Fibroblast of the aortic adventitia (primary cell): ENCODE measurements at regions not wholly inside any gene's neighbourhood (a gene's known extent, or its start where the extent isn't known, plus 50 kb on each side); places are given as distances from the start of the nearest gene placed in this dataset.

Source experiments
- DNase-seq: peaks from one replicate; pipeline ENCODE4 v3.0.0-alpha.2; 2010; ENCODE audit warnings: low read depth
- H3K4me3 ChIP-seq: 2 replicates; pipeline ENCODE4 v1.5.1; 2011; ENCODE audit warnings: low read depth, mild to moderate bottlenecking, control low read depth, low read length, moderate library complexity
- TF ChIP-seq, protein P1 (sequence below): IDR thresholded peaks from 2 replicates; pipeline ENCODE4 v1.5.1; 2011; ENCODE audit warnings: mild to moderate bottlenecking, low read length, control low read depth, inconsistent platforms; ENCODE audit not compliant: insufficient read depth

DNA sequence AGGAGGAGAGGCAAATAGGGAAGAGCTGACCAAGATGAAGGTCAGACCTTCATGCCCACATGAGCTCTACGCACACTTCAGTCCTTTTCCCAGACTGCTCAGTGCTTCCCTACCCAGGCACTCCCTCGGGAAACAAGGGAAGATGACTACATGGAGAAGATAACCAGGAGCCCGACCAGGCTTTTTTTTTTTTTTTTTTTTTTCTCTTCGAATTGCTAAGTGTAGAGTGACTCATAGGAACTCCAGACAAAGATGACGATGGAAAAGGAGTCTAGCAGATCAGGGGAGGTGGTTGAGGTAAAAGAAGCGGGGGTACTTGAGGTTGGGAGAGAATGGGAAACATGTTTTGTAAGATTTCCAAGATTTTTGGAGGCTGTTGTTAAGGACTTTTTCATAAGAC is 526.1 kb downstream of the BNC2 start:
- H3K4me3 ChIP-seq: no peak overlapping the region
- peak; percentile 96 for DNase-seq
- TF ChIP-seq, protein P1, sequence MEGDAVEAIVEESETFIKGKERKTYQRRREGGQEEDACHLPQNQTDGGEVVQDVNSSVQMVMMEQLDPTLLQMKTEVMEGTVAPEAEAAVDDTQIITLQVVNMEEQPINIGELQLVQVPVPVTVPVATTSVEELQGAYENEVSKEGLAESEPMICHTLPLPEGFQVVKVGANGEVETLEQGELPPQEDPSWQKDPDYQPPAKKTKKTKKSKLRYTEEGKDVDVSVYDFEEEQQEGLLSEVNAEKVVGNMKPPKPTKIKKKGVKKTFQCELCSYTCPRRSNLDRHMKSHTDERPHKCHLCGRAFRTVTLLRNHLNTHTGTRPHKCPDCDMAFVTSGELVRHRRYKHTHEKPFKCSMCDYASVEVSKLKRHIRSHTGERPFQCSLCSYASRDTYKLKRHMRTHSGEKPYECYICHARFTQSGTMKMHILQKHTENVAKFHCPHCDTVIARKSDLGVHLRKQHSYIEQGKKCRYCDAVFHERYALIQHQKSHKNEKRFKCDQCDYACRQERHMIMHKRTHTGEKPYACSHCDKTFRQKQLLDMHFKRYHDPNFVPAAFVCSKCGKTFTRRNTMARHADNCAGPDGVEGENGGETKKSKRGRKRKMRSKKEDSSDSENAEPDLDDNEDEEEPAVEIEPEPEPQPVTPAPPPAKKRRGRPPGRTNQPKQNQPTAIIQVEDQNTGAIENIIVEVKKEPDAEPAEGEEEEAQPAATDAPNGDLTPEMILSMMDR: no peak

DNA sequence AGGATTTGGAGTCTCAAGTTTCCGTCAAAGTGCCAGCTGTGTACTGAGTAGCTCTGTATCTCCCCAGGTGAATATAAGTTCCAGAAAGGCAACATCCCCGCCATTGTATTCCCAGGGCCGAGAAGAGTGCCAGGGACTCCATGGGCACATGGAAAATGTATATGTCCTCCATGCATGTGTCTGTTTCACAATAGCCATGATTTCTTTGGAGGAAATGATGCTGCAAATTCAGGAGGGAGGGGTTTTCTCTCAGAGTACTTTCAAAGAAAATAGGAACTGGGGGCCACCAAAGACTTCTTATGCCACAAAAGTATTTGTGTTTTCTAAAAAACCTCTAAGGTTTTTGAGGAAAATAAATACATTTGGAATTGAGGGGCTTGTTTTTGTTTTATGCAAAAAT is 524.6 kb downstream of the BNC2 start:
- DNase-seq: no peak
- TF ChIP-seq, protein P1: no peak
- no peak overlapping the region for H3K4me3 ChIP-seq

DNA sequence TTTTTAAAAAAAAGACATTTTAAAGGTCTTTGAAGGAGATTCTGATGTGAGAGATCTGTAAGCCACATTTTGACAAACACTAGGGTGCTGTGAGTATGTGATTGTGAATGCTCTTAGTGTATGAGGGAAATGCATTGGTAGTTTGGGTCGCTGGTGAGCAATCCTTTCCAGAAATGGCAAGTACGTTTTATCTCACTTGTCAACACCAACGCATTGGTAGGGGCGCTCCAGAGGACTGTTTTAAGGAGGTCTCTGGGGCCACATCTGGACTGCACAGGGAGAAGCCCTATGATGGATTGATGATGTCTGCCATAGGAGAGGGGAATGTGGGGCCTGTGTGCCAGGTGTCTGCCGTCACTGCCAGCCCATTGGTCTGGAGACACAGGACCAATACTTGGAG is 522.6 kb downstream of the BNC2 start:
- no peak for DNase-seq
- TF ChIP-seq, protein P1: no peak
- no peak overlapping the region for H3K4me3 ChIP-seq

DNA sequence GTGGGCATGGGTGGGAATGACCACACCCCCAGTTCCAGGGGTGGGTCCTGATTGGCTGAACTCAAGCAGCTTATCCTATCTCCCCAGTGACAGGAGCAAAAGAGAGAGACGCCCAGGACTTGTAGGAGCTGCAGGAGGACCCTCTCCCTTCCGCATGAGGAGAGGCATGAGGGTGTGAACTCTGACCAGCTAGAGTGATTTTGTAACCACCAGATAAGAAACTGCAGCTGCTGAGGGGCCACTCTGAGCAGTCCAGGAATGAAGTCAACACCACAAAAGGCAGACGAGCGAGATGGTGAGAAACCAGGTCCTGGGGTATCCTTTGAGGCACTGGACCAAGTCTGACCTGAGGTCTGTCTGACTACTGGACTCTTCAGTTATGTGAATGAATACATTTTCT is 521.9 kb downstream of the BNC2 start:
- TF ChIP-seq, protein P1: no peak
- DNase-seq: peak; percentile 32

DNA sequence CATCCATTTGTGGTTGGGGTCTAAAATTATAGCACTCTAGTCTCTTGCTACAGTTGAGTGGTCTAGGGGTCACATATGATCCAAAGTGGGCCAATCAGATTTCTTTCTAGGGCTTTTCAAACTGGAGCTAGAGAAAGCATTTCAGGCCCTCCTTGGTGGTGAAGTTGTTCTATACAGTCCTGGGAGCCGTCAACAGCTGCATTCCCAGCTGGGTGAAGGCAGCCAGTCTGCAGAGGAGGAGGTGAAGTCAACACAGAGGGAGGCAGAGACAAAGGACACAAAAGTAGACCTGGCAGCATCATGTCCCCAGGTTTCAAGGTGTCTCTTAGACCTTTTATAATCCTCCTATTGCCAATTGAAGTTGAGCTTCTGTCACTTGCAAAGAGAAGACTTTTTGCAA is 518.2 kb downstream of the BNC2 start:
- no peak for DNase-seq
- TF ChIP-seq, protein P1: no peak
- H3K4me3 ChIP-seq: no peak overlapping the region

More for the DNA sequence above, 521.9 kb downstream of the BNC2 start:
- no peak overlapping the region for H3K4me3 ChIP-seq

DNA sequence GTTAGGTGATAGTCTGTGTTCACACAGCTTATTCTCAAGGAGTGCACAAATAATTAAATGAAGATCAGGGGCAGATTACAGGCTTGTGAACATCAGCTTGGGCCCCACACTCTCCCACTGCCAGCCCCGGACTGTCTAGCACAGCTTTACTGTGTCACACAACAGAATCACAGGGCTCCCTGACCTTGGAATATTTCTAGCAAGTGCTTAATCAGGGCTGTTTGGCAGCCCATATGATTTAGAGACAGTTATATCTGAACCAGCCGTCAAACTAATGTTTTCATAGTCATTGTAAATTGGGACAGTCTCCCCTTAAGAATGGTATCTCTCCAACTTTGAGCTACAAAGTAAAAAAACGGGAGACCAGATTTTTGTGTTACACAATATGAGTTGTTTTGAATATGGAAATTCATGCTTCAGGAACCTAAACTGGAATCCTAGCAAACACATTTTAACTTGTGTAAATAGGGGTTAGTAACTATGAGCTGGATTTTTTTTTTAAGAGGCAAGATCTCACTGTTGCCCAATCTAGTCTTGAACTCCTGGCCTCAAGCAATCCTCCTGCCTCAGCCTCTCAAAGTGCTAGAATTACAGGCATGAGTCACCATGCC is 517.6 kb downstream of the BNC2 start:
- TF ChIP-seq, protein P1: no peak
- DNase-seq: peak; percentile 83
- H3K4me3 ChIP-seq: no peak overlapping the region

DNA sequence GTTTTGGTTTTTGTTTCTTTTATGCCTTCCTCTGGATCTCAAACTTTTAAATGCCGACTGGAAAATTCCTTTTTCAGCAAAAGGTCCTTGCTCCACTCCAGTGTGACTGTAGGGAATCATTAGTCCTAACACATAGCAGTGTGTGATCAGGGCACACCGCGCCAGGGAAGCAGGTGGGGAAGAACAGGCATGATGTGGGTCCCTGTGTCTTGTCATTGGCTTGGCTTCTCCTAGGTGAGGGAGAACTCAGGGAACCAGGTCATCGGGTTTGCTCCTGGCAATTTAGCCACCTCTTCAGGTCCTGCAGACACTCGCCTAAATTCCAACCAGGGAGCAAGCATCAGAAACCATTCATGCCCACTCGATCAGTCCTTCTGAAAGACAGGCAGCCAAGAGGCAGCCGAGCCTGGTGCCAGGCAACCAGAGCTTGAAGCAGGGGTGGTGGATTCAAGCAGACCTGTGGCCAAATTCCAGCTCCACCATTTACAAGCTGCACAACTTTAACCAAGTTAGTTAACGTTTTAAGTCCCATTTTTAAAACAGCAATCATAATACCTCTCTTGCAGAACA is 514.2 kb downstream of the BNC2 start:
- no peak for DNase-seq
- TF ChIP-seq, protein P1: no peak
- no peak overlapping the region for H3K4me3 ChIP-seq
